Amniotic stem cell (primary cell): ENCODE measurements at regions not wholly inside any gene's neighbourhood (a gene's known extent, or its start where the extent isn't known, plus 50 kb on each side); places are given as distances from the start of the nearest gene placed in this dataset.

Experiments used
- DNase-seq: peaks from one replicate; lab custom pipeline; 2025; lab: John Stamatoyannopoulos, UW

DNA sequence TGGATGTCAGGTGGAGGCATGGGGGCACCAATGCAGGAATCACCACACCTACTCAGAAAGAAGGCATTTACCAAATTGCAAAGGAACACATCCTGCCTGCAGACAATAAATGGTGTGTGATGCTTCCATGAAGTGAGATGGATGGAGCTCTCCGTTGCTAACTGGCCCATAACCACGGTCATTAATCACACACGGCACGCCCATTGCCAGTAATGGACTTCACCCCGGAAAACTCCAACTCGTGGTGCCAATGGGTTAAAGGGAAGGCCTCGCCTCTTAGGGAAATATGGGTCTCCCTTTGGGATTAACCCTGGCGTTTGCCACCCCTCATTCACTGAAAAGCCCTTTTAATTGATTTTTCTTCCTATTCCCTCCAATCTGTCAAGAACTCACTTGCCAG is 443.1 kb upstream of the DAB1 start:
- no peak for DNase-seq

DNA sequence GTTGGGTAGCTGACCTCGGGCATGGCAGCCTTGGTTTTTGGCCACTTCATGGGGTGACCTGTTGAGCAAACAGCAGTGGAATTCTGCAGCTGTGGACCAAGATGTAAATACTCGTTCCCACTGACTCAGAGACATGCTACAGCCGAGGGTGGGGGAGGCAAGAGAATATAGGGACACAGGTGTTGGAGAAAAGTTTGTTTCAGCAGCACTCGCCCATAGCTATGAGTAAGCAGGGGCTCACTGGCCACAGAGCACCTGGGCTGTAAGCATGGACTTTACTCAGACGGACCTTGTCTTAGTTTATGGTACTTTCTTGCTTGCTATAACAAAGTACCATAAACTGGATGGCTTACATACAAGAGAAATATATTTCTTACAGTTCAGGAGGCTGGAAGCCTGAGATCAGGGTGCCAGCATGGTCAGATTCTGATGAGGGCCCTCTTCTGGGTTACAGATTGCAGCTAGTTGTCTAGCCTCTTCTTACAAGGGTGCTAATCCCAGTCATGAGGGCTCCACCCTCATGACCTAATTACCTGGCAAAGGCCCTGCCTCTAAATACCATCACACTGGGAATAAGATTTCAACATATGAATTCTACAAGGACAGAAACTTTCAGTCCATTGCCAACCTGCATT is 437.2 kb upstream of the DAB1 start:
- DNase-seq = no peak

DNA sequence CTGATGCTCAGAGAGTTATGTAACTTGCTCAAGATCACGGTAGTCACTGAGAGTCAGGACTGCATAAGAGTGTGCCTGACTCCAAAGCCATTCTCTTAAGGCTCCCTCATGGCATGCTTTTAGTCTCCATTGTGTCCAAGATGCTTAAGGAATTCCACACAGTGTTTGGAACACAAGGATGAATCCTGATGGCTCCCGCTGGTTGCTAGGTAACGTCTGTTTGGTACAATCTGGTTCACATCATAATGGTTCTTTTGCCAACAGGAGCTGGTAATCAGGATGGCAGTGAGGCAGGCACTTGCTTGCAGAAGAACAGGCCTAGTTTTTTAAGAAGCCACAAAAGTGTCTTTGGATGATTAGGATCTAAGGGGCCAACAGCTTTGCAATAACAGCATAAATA is 436.5 kb upstream of the DAB1 start:
- DNase-seq = no peak

GRCh38 chr1:57858740-57859139 is 434.9 kb upstream of the DAB1 start:
- DNase-seq = no peak

DNA sequence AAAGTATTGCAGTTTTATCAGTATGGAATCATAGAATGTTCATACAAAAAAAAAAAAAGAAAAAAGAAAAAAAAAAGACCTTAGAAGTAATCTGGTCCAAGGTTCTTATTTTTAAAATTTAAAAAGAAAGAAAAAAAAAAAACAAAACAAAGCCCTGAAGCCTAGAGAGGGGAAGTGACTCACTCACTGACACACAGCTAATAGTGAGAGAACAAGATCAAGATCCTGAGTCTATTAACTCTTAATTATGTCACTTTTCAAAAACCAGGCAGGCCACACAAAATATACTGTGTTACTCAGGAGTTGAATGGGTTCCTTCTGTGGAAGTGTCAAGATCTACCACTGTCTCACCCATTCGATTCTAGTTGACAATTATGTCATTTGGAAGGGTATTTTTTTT is 433.9 kb upstream of the DAB1 start:
- no peak for DNase-seq

GRCh38 chr1:57854436-57854835 is 430.6 kb upstream of the DAB1 start:
- DNase-seq = no peak

GRCh38 chr1:57850176-57850940 is 426.5 kb upstream of the DAB1 start:
- DNase-seq = no peak

DNA sequence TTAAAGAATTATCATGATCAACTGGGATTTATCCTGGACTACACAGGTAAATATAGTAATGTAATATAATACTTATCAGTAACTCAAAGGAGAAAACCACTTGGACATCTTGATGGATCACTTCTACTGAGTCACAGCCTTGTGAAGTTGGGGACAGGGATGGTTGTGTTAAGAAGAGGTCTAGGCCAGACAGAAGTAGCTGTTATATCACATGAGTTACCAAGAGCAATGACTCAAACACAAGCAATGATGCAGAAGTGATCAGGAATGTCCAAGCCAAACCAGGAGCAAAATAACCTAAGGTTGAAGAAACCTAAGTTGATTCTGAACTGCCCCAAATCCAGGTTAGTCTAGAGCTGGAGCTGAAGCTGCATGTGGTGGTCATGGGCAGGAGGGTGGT is 424.5 kb upstream of the DAB1 start:
- DNase-seq = no peak

DNA sequence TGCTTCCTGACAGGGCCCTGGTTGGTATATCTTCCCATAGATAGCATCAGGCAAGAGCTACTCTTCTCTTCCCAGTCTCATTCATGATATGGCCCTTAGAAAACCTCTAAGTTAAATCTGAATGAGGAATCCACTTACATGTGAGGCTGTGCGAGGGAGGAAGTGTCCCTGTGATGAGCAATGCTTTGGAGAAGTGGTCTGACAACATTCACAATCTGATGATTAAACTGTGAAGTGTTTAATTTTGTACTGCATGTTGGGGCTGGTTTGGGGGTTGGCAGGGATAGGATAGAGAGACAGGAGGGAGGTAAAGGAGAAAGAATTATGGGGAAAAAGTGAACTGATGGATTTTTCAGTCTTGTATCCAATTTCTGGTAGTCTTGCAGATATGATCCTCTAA is 421.2 kb upstream of the DAB1 start:
- DNase-seq = no peak

DNA sequence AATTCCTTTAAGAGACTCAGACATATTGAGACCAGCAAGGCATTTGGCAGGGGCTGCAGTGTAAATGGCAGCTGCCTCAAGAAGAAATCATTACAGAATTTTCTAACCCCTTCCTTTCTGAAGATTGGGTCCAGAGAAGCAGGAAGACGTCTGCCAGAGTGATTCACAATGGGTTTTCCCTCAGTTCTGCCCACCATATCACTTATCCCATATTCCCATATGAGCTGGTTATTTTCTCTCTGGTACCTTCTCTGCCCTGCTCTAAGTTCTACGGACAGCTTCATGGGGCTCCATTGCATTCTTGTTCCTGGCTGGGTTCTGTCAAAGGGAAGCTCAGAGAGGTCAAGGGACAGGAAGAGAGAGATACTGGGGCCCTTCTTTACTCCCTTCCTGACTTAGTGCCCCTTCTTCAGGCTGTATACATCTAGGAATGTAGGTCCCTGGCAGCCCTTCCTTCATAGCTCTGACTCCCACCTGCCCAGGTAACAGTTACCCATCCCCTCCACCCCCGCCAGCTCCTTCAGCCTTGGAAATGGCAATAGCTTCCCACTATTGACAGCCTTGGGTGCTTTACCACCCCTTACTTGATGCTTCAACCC is 420.6 kb upstream of the DAB1 start:
- DNase-seq = no peak

DNA sequence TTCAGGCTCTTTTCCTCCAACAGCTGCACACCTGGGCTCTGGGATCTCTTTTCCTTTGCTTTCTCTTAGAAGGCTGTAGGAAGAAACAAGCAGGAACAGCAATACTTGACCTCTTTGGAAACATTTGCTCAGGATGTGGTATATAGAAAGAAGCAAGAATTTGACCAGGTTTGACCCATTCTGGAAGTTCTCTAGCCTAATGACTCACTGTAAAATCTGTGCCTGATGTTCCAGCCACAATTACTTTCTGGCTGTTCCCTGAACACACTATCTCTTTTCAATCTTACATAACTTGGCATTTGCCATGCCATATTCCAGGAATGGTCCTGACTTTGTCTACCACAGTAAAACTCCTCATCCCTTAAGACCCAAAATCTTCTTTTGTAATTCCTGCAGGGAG is 419.9 kb upstream of the DAB1 start:
- DNase-seq = no peak

DNA sequence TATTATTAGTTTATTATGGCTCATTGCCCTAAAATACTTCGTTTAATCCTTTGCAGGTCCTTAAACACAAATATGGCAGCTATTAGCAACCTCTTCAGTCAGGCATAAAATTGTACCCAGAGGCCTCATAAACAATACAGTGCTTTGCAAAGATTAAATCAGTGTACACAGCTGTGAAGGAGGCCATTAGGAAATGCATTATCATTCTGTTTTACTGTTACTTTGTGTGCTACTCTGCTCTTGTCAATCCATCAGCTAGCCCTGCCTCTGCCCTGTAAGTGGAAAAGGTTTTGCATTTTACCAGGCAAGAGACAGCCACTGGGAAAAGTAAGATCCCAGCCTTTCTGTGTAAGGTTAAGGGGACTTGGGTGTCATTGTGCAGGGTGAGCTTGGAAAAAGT is 415.7 kb upstream of the DAB1 start:
- DNase-seq = no peak

- DNase-seq = no peak
These were observed 415.2 kb upstream of the DAB1 start for GRCh38 chr1:57839067-57839466.

GRCh38 chr1:57835620-57836019 is 411.8 kb upstream of the DAB1 start:
- no peak for DNase-seq

- no peak for DNase-seq
These were observed 409.4 kb upstream of the DAB1 start for GRCh38 chr1:57833296-57833695.

- no peak for DNase-seq
These were observed 408.8 kb upstream of the DAB1 start for GRCh38 chr1:57832612-57833011.

GRCh38 chr1:57831624-57832023 is 407.8 kb upstream of the DAB1 start:
- no peak for DNase-seq

- DNase-seq = no peak
These were observed 402.7 kb upstream of the DAB1 start for GRCh38 chr1:57826535-57826934.

DNA sequence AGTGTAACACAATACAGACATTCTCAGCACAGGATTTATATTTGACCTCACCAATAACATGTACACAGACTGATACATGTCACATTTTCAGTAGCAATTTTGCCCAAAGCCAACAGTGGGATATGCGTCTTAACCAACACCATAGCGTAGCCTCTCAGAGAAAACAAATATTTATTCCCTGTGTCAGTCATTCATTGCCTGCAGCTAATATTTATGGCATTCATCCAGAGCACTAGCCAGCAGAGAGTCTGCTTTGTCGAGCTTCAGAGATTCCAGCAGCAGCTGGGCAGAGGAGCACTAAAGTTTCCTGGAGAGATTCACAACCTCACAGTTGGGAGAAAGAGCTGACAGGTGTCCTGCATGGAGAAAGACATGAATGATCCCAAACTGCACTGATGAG is 400.7 kb upstream of the DAB1 start:
- DNase-seq = no peak

- no peak for DNase-seq
These were observed 396.7 kb upstream of the DAB1 start for GRCh38 chr1:57820356-57821095.

DNA sequence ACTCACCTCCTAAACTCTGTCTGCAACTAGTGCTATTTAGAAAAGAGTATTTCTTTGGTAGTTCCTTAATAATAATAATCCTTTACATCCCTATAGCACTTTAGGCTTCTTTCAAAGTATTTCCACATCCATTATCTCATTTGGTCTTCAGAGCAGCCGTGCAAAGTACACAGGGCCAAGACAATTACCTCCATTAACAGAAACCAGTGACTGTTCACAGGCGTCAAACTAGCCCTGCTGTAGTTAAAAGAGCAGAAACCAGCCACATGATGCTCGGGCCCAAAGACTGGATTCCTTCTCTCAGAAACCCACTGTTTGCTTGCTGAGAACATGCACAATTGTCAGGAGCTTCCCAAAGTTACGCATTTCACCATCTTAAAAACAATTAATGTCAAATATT is 396.0 kb upstream of the DAB1 start:
- DNase-seq = no peak

GRCh38 chr1:57803586-57803985 is 379.7 kb upstream of the DAB1 start:
- DNase-seq = no peak

DNA sequence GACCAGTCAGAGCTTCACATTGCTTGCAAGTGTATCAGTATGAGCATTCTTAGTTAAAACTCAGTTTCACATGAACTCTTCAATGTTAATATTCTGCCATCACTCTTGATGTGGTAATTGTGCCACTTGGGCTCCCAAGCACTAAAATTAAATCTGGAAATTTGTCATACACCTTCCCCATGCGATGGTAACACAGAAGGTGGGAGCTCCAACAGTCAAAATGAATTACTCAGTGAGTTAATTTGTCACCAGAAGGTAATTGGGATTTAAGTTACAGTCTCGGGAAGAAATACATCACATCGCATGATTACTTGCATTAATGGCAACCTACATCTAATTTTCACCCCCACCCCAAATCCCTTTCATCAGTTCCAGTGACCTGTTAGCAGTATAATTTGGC is 376.5 kb upstream of the DAB1 start:
- no peak for DNase-seq
